ENCODE measurements at regions not wholly inside any gene's neighbourhood (a gene's known extent, or its start where the extent isn't known, plus 50 kb on each side); places are given as distances from the start of the nearest gene placed in this dataset.
"Not testable (repeated sequence)": the region's sequence is repeated elsewhere in the genome, so short reads cannot be mapped to it uniquely, and the experiment has no call there.

DNA sequence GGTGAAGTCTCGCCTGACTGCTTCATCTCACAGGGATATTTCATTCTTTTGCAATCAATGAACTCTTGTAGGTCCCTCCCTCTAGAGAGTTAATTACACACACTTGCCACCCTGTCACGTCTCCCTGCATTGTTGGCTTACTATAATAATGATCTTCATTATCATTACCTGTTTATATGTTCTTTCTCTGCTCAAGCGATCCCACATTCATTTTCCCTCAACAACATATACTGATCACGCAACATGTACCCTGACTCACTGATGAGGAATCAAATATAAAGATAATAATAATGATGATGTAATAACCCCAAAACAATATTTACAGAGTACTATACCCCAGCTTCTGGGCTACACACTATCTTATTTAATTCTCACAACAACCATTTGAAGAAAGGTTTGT is 88.5 kb downstream of the FEM1C start:
- Histone ChIP-seq H3K4me3 (ENCODE audit: low read length) (no peak overlapping the region), H3K9me3 (ENCODE audit: control insufficient read depth, low read length) (no peaks in the 10 kb centered on the region), H3K27me3 (ENCODE audit: control insufficient read depth, insufficient read depth, low read length) (no peaks in the 10 kb centered on the region), H3K9ac (ENCODE audit: low read length) (no peak overlapping the region), H3K4me1 (ENCODE audit: control insufficient read depth, insufficient read depth, low read length) (peaks cover 41% of the 10 kb centered on the region), H3K36me3 (ENCODE audit: control insufficient read depth, insufficient read depth, low read length) (no peaks in the 10 kb centered on the region)

DNA sequence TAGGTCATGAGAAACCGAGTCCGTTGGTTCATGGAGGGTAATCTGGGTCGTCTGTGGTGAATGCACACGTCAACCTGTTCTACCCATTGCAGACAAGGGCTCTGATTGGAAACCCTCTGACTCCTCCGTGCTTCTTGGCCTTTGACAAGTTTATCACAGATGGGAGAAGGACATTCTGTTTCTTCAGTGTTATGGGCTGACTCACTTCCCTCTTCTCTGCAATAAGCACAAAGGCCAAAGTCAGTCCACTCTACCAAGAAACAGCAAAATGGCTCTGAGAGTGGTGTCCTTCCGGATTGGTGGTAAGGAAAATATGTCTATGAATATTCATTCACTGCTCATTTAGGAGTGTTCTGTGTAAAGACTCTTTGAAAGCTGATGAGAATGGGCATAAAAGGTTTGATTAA is 89.3 kb downstream of the FEM1C start:
- Histone ChIP-seq H3K4me1 (ENCODE audit: control insufficient read depth, insufficient read depth, low read length) (peaks cover 40% of the 10 kb centered on the region), H3K27me3 (ENCODE audit: control insufficient read depth, insufficient read depth, low read length) (no peaks in the 10 kb centered on the region), H3K9ac (ENCODE audit: low read length) (no peak overlapping the region), H3K36me3 (ENCODE audit: control insufficient read depth, insufficient read depth, low read length) (no peaks in the 10 kb centered on the region), H3K4me3 (ENCODE audit: low read length) (no peak overlapping the region), H3K9me3 (ENCODE audit: control insufficient read depth, low read length) (no peaks in the 10 kb centered on the region)

DNA sequence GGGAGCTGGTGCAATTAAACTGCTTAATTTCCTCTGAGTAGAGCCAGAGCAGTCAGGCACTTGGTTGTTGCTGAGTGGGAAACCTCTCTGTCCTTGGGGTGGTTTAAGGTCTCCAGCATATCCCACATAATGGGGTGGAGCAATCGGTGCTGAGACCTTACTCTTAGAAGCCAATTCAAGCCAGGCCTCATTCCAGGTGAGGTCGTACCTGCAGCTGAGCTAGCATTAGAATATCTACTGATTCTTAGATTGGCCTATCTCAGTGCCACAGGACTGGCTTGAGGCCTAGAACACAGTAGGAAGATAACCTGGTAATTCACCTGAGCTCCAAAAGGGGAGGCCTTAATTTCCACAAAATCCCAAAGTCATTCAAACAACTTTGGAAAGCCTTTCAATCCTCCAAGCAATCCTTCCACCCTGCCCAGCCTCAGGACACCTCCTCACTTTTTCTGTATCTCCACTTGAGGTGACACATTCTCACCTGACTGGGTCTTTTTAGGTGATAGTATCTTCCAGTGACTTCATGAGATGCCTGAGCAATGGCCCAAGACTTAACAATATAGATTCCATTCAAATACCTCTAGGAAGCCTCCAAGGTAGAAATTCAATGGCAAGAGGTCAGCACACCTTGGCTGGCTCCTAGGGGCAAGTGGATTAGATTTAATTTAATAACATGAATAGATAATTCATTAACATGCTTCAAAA is 91.0 kb downstream of the FEM1C start:
- H3K9ac ChIP-seq (ENCODE audit: low read length), result no peak overlapping the region
- peaks cover 38% of the 10 kb centered on the region for H3K4me1 ChIP-seq (ENCODE audit: control insufficient read depth, insufficient read depth, low read length)
- no peak overlapping the region for H3K4me3 ChIP-seq (ENCODE audit: low read length)
- no peaks in the 10 kb centered on the region for H3K36me3 ChIP-seq (ENCODE audit: control insufficient read depth, insufficient read depth, low read length)
- no peaks in the 10 kb centered on the region for H3K9me3 ChIP-seq (ENCODE audit: control insufficient read depth, low read length)
- H3K27me3 ChIP-seq (ENCODE audit: control insufficient read depth, insufficient read depth, low read length), result no peaks in the 10 kb centered on the region

DNA sequence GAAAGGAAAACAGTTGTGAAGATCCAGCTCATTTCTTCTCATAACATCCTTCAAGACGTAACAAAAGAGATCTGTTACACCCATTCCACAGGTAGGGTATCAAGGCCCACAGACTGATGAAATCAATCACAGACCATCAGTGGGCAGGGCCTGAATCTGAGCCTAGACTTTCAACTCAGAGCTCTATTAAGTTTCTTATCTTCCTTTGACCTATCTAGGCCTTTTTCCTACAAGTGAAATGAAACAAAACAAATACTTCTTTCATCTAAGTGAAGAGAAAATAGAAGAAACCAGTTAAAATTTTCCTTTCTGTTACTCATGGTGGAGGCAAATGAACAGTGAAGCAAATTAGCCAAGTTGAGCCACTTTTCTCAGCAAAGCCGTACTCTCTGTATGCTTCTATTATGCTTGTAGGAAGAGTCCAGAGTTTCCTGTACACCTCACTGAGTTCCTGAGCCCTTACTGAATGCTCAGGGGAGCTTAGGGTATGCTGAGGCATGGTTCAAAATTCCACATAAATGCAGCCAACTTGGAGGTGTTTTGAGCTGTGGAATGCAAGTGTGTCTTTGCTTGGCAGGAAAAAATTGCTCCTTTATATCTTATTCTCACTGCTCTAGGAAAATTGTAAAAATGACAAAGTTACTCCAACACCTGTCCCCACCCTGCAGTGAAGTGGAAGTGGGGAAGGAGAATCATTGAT is 91.9 kb downstream of the FEM1C start:
- no peaks in the 10 kb centered on the region for H3K36me3 ChIP-seq (ENCODE audit: control insufficient read depth, insufficient read depth, low read length)
- H3K9ac ChIP-seq (ENCODE audit: low read length), result no peak overlapping the region
- H3K9me3 ChIP-seq (ENCODE audit: control insufficient read depth, low read length), result no peaks in the 10 kb centered on the region
- H3K4me1 ChIP-seq (ENCODE audit: control insufficient read depth, insufficient read depth, low read length), result peaks cover 34% of the 10 kb centered on the region
- no peaks in the 10 kb centered on the region for H3K27me3 ChIP-seq (ENCODE audit: control insufficient read depth, insufficient read depth, low read length)
- no peak overlapping the region for H3K4me3 ChIP-seq (ENCODE audit: low read length)

DNA sequence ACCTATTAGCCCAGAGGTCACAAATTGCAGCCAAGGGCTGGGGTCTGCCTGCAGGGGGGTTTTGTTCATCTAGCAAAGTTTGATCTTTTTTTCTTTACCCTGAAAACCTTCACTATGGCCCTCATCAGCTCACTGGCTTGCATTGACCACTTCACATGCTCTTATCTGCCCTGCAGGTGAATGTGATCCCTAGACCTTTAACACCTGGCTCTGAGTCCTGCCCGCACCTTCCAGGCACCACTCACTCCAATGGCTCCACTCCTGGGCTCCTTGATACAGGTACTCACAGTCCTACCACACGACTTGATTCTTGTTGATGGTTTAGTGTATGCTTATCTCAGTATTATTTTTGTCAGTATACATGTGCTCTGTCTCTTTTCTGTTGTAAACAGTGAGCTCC is 92.5 kb downstream of the FEM1C start:
- no peak overlapping the region for H3K9ac ChIP-seq (ENCODE audit: low read length)
- no peaks in the 10 kb centered on the region for H3K27me3 ChIP-seq (ENCODE audit: control insufficient read depth, insufficient read depth, low read length)
- H3K4me1 ChIP-seq (ENCODE audit: control insufficient read depth, insufficient read depth, low read length), result peaks cover 30% of the 10 kb centered on the region
- H3K9me3 ChIP-seq (ENCODE audit: control insufficient read depth, low read length), result no peaks in the 10 kb centered on the region
- no peaks in the 10 kb centered on the region for H3K36me3 ChIP-seq (ENCODE audit: control insufficient read depth, insufficient read depth, low read length)
- no peak overlapping the region for H3K4me3 ChIP-seq (ENCODE audit: low read length)

DNA sequence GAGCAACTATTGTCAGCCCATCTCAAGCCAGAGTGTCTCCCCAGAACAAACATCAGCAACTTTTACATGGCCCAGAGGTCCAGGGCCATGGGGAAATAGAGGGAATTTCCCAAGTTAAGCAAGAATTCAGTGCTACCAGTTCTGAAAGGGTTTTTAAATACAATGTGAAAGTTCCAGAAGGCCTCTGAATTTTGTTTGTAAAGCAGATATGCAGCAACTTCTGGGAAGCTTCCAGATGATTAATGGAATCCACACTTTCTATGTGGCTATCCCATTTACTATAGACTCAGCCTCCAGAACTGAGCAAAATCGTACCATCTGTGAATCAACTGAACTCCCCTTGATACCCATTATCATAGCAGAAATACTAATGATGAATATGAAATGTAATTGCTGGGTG is 93.8 kb downstream of the FEM1C start:
- peaks cover 30% of the 10 kb centered on the region for H3K4me1 ChIP-seq (ENCODE audit: control insufficient read depth, insufficient read depth, low read length)
- no peaks in the 10 kb centered on the region for H3K36me3 ChIP-seq (ENCODE audit: control insufficient read depth, insufficient read depth, low read length)
- no peak overlapping the region for H3K9ac ChIP-seq (ENCODE audit: low read length)
- no peak overlapping the region for H3K4me3 ChIP-seq (ENCODE audit: low read length)
- no peaks in the 10 kb centered on the region for H3K9me3 ChIP-seq (ENCODE audit: control insufficient read depth, low read length)
- no peaks in the 10 kb centered on the region for H3K27me3 ChIP-seq (ENCODE audit: control insufficient read depth, insufficient read depth, low read length)

DNA sequence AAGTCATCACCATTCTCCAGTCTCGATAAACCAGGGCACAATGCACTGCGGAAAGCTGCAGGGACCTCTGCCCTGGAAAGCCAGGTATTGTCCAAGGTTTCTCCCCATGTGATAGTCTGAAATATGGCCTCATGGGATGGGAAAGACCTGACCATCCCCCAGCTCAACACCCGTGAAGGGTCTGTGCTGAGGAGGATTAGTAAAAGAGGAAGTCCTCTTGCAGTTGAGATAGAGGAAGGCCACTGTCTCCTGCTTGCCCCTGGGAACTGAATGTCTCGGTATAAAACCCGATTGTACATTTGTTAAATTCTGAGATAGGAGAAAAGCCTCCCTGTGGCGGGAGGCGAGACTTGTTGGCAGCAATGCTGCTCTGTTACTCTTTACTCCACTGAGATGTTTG is 95.9 kb downstream of the FEM1C start:
- H3K4me3 ChIP-seq (ENCODE audit: low read length); H3K27me3 ChIP-seq (ENCODE audit: control insufficient read depth, insufficient read depth, low read length); H3K9ac ChIP-seq (ENCODE audit: low read length); H3K9me3 ChIP-seq (ENCODE audit: control insufficient read depth, low read length); H3K36me3 ChIP-seq (ENCODE audit: control insufficient read depth, insufficient read depth, low read length): not testable (repeated sequence)
- peaks cover 26% of the 10 kb centered on the region for H3K4me1 ChIP-seq (ENCODE audit: control insufficient read depth, insufficient read depth, low read length)

DNA sequence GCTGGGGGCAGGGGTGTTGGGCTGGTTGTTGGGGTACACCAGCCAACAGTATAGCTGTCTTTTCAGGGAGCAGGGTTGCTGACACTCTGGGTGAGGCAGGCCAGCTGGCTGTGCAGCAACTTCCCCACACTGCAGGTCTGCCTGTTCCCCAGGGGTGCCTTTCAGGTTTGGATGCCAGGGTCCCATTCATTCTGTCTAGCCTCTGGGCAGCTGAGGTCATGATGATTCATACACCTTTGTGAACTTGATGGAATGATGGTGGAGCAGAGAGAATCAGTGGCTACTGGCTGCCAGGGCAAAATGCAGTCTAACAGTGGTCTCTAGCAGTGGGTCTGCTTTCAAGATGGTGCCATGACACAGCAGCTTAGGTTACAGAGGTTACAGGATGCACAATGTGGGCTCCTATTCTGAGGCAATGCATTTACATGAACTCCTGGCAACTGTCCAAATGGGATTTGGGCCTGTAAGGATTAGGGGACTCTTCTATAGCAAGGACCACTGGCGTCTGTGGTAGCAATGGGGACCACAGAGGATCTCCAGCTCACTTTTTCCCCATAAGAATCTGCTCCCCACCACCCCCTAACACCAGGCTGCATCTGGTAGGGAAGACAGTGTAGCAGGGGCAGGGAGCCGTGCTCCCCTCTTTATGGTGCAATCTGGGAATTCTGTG is 103.7 kb downstream of the FEM1C start:
- H3K9me3 ChIP-seq (ENCODE audit: control insufficient read depth, low read length), result no peaks in the 10 kb centered on the region
- no peaks in the 10 kb centered on the region for H3K27me3 ChIP-seq (ENCODE audit: control insufficient read depth, insufficient read depth, low read length)
- H3K4me1 ChIP-seq (ENCODE audit: control insufficient read depth, insufficient read depth, low read length), result peaks cover 6% of the 10 kb centered on the region
- H3K4me3 ChIP-seq (ENCODE audit: low read length), result no peak overlapping the region
- H3K9ac ChIP-seq (ENCODE audit: low read length), result no peak overlapping the region
- H3K36me3 ChIP-seq (ENCODE audit: control insufficient read depth, insufficient read depth, low read length), result no peaks in the 10 kb centered on the region

DNA sequence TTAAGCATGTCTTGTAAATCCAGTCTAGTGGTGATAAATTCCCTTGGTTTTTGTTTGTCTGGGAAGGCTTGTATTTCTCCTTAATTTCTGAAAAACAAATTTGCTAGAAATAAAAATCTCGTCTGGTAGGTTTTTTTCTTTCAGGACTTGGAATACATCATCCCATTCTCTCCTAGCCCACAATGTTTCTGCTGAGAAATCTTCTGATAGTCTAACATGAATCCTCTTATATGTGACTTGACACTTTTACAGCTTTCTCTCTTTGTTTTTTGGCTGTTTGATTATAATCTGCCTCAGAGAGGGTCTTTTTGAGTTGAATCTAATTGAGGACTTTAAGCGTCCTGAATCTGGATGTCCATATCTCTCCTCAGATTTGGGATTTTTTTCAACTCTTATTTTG is 104.9 kb downstream of the FEM1C start:
- Histone ChIP-seq H3K9ac (ENCODE audit: low read length) (no peak overlapping the region), H3K4me1 (ENCODE audit: control insufficient read depth, insufficient read depth, low read length) (peaks cover 6% of the 10 kb centered on the region), H3K27me3 (ENCODE audit: control insufficient read depth, insufficient read depth, low read length) (no peaks in the 10 kb centered on the region), H3K9me3 (ENCODE audit: control insufficient read depth, low read length) (no peaks in the 10 kb centered on the region), H3K36me3 (ENCODE audit: control insufficient read depth, insufficient read depth, low read length) (no peaks in the 10 kb centered on the region), H3K4me3 (ENCODE audit: low read length) (no peak overlapping the region)

DNA sequence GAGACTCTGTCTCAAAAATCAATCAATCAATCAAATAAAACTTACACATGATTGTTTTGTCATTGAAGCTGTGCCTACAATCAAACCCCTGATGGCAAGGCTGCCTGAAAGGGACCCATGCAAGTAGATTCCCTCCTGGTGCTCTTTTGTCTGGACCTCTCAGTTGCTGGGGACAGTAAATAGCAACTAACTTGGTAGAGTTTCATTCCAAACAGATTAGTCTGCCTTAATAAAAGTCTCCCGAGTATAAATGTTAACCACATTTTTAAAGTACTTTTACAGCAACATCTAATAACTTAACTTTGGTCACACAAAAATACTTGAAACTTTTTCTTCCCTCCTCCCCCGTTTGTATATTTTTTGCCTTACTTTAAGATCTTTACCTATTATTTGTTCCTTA is 105.5 kb downstream of the FEM1C start:
- H3K9ac ChIP-seq (ENCODE audit: low read length), result no peak overlapping the region
- no peaks in the 10 kb centered on the region for H3K9me3 ChIP-seq (ENCODE audit: control insufficient read depth, low read length)
- H3K27me3 ChIP-seq (ENCODE audit: control insufficient read depth, insufficient read depth, low read length), result no peaks in the 10 kb centered on the region
- peaks cover 7% of the 10 kb centered on the region for H3K4me1 ChIP-seq (ENCODE audit: control insufficient read depth, insufficient read depth, low read length)
- H3K4me3 ChIP-seq (ENCODE audit: low read length), result no peak overlapping the region
- no peaks in the 10 kb centered on the region for H3K36me3 ChIP-seq (ENCODE audit: control insufficient read depth, insufficient read depth, low read length)

DNA sequence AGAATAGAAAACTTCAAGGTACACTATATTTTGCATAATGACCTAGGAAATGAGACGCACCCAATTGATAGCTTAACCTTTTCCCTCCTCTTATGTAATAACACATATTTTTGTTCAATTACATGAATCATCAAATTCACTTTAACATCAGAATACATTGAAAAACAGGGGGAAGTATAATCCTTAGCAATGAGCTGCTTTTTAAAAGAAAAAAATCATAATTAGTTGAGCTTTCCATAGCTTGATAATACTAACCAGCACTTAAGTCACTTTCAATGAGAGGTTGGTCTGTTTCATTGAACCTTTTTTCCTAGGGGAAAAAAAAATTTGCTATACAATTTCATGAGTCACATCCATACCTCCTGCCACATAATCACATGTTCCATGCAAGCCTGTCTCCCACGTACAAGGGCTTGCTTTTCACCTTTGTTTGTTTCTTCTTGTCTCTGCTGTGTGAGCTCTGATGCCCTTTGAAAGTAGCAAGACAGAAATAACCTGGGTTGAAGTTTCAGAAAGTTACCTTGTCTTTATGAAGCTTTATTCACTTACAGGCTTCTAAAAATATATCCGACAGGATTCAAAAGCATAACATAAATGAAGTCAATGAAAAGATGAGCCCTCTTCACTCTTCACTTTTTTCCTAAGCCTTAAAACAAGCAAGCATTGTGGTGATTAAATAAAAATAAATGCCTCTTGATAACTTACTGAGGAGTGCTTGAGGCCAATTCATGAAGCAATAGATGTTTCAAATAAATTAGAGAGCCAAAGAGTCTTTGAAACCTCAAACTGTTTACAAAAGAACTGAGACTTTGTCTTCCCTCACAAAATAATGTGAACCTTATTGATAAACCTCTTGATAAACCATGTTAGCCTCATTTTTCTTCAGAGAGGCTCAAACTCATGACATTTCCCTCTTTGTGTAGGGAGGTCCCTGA is 108.5 kb downstream of the FEM1C start:
- no peaks in the 10 kb centered on the region for H3K36me3 ChIP-seq (ENCODE audit: control insufficient read depth, insufficient read depth, low read length)

More for the DNA sequence above, 108.5 kb downstream of the FEM1C start:
- H3K9me3 ChIP-seq (ENCODE audit: control insufficient read depth, low read length), result no peaks in the 10 kb centered on the region
- H3K27me3 ChIP-seq (ENCODE audit: control insufficient read depth, insufficient read depth, low read length), result no peaks in the 10 kb centered on the region
- no peak overlapping the region for H3K9ac ChIP-seq (ENCODE audit: low read length)
- peaks cover 14% of the 10 kb centered on the region for H3K4me1 ChIP-seq (ENCODE audit: control insufficient read depth, insufficient read depth, low read length)
- H3K4me3 ChIP-seq (ENCODE audit: low read length), result no peak overlapping the region

Data from mucosa of stomach (tissue), 1 donor.